RPMI8226 (cell line): ENCODE measurements at regions not wholly inside any gene's neighbourhood (a gene's known extent, or its start where the extent isn't known, plus 50 kb on each side); places are given as distances from the start of the nearest gene placed in this dataset.

Experiments used
- DNase-seq: peaks from one replicate; pipeline ENCODE4 v3.0.0-alpha.2; 2015

DNA sequence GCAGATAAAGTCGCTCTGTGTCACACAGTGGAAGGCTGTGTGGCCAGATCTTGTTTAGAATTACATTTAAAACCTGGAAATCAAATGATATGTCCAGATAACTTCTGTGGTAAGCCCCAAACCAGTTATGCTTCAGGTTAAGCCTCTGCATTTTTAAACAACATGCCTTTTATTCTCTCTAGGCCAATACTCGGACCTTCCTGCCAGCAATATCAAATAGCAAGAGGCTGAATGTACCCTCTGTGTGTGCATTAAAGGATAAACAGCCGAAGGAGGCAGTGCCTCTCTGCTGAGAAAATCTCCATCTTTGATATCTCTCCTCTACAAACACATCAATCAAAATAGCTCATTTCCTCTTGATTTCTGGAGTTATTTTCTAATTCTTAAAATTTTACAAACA lies 67.1 kb upstream of the TMEM260 start:
- no peak for DNase-seq

GRCh38 chr14:56514663-56515371 lies 64.8 kb upstream of the TMEM260 start:
- DNase-seq, result no peak

- no peak for DNase-seq
These were observed 63.9 kb upstream of the TMEM260 start for GRCh38 chr14:56515739-56516138.

DNA sequence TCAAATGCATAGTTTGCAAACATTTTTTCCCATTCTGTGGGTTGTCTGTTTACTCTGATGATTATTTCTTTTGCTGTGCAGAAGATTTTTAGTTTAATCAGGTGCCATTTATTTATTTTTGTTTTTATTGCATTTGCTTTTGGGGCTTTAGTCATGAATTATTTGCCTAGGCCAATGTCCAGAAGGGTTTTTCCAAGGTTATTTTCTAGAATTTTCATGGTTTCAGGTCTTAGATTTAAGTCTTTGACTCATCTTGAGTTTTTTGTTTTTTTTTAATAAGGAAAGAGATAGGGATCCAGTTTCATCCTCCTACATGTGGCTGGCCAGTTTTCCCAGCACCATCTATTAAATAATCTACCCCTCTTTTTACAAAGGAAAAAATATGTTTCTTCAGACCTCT lies 57.2 kb upstream of the TMEM260 start:
- DNase-seq, result no peak

- DNase-seq, result no peak
These were observed 54.5 kb upstream of the TMEM260 start for GRCh38 chr14:56524971-56525677.

DNA sequence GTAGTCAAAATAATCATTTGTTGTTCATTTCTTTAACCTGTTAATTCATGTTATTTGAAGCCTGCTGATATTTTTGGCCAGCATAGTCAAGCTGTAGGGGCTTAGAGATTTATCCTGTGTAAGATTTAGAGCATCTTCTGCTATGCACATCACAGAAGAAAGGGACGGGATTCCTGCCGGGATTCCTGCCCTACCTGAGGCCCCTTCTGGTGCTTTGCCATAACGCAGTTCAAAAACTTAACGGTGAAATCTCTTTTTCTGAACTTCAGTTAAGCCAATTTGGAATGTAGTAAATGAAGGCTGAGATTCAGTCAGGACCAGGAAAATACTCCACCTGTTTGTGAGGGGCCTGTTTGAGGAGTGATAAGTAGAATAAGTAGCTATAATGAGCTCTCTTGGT lies 50.7 kb upstream of the TMEM260 start:
- DNase-seq, result no peak
